Dedifferentiated amniotic fluid mesenchymal stem cell (primary cell): ENCODE measurements at regions not wholly inside any gene's neighbourhood (a gene's known extent, or its start where the extent isn't known, plus 50 kb on each side); places are given as distances from the start of the nearest gene placed in this dataset.
"Not testable (repeated sequence)": the region's sequence is repeated elsewhere in the genome, so short reads cannot be mapped to it uniquely, and the experiment has no call there.

Experiments used
- DNase-seq: peaks from one replicate; pipeline ENCODE4 v3.0.0-alpha.2; 2016; ENCODE audit errors: extremely low spot score

DNA sequence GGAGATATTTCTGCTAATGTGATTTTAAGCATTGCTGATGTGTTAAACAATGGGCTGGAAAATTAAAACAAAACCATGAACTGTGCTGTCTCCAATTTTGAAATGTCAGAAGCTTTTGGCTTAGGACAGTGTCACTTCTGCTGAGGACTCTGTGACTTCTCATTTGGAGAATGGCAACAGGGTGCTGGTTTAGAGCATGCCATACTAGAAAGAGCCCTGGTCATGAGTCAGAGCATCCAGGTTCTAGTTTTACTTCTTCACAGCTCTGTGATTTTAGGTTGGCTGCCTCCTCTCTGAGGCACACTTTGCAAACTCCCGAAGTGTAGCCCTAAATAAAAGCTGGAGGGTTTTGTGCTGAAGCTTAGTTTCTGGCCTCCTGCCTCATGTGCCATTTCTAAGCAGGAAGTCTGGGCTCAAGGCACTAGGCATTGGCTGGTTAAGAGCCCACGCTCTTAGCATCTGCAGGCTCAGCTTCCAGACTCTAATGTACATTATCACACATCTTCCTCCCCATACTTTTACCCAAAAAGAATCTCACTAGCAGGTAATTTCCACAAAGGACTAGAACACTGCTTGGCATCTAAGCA lies 193.8 kb downstream of the CNTN3 start:
- DNase-seq = no peak

- DNase-seq = no peak
These were observed 198.7 kb downstream of the CNTN3 start for GRCh38 chr3:74415731-74416130.

DNA sequence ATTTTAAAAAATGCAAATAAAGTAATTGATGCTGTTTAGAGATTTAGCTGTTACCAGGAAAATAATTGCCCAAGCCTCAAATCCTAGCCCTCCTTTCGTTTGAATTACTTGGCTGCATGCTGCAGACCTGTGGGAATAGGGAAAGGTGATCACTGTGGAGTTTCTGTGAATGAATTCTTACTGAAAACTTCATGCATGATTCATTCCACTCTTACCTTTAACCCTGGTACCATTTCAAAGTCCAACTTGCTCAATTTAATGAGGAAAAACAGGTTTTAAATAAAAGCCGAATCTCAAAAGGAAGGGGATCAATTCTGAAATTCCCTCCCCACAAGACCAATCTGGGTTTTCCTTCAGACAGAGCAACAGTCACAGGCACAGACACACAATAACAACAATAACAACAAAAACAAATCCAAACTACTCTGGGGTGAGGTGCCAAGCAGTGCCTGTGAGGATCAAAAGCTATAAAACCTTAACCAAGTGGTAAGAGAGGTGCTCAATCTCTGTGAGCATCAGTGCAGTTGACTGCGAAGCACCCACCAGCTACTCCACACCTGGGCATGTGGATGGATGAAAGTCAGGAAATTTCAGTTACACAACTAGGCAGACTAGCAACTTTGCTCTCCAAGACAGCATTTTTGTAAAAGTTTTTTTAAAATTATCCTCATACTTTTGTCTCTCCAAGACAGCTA lies 200.8 kb downstream of the CNTN3 start:
- no peak for DNase-seq

DNA sequence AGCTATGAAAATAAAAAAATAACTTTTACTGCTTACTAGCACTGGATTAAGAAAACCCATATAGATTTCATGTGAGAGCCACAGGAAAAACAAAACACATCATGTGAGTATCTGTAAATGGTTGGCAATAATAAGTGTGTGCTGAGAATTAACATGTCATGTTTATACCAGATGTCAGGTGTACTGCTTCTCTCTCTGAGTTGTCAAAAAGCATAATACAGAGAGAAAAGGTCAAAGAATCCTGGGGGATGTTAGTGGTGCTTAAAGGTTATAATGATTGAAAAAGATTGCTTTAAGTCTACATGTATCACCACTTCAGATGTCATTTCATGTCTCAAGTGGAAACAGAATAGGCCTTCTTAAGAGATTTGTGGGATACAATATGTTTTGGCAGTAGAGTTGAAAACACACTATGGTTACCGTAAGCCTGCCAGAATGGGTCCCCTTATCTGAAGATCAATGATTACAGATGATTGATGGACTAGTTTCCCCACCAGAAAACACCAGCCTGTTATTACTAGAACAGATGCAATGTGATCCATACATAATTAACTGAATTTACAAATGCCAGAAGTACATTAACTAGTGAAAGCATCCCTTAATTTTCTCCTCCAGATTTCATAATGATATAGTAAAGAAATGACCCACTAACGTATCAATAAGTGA lies 204.1 kb downstream of the CNTN3 start:
- no peak for DNase-seq

- DNase-seq = no peak
These were observed 205.4 kb downstream of the CNTN3 start for GRCh38 chr3:74409066-74409465.

- no peak for DNase-seq
These were observed 211.2 kb downstream of the CNTN3 start for GRCh38 chr3:74403307-74403706.

DNA sequence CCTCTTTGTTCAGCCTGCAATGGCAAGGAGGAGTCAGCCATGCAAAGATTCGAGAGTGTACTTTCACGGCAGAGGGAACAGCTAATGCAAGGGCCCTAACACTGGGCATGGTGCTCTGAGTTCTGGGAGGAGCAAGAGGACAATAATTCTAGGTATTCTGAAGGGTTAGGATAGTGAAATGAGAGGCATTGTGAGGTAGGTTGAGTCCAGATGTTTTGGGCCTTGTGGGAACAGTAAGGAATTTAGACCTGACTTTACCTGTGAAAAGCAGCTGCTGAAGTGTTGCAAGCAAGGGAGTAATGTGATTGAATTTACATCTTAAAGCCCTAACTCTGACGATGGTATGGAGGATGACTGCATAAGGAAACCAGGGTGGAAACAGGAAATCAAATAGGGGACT lies 211.6 kb downstream of the CNTN3 start:
- no peak for DNase-seq

DNA sequence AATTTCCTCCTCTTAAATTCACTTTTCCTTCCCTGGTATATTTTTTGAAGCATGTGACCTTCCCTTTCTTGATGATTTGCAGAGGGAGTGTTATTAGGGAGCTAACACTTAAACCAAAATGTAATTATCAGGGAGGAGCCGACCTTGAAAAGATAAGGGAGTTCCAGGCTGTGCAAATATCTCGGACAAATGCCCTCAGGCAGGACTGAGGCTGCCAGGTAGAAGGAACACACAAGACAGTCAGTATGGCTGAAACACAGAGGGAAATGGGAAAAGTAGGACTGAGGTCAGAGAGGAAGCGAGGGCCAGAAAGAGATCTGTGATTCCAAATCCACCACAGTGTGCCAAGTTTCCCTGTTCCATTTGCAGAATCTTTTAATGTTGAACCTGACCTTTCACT lies 221.0 kb downstream of the CNTN3 start:
- DNase-seq = no peak

DNA sequence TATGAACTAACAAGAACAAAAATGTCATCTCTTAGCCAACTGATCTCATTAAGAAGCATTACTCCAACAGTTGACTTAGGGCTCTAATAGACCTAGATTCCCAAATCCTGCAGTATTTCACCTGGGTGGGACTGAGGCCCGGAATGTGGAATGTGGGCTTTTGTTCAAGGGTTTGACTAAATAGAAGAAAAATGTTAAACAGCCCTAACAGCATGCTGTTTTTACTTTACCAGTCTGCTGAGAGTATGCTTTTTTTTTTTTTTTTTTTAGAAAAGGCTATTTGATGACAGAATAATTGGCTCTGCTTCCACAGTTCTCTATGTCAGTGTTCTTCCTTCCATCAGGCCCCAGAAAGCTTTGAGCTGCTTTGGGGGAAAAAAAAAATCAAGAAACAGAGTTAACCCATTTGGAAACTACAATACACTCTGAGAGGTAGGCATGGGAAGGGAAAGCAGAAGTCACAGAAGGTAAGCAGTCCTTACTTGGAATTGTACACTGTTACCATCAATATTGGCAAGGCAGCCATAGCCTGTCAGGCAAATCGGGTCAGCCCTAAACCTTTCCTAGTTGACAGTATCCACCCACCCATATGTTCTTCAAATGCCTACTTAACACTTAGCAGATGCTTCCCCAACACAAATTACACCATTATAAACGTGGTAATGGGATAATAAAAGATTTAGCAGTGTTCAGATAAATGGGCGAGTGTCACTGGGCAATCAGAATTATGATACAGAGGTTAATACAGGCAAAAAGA lies 224.2 kb downstream of the CNTN3 start:
- no peak for DNase-seq

DNA sequence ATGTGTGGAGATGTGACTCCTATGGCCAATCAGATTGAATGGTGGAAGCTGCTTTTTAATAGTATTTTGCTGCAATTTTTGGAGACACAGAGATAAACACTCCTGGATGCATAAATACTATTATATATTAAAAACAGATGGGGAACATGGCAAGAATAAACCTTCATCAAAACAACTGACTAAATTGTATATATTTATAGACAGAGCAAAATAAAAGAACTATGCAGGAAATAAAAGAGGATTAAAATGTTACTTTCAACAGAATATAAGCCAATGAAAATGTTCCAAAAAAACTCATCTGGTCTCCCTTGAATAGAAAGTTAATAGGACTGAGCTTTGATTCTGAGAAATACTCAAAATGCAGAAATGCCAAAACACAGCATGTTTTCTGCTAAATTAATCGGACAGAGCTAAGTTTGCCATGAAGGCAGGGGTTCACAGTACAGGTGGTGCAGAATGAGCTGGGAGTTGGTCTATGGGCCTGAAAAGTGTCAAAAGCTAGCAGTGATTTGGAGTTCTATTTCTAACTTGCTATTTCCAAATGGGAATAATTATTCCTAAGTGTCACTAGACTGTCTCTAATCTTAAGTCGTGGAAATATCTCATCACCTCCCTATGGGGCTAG lies 227.2 kb downstream of the CNTN3 start:
- DNase-seq = no peak

DNA sequence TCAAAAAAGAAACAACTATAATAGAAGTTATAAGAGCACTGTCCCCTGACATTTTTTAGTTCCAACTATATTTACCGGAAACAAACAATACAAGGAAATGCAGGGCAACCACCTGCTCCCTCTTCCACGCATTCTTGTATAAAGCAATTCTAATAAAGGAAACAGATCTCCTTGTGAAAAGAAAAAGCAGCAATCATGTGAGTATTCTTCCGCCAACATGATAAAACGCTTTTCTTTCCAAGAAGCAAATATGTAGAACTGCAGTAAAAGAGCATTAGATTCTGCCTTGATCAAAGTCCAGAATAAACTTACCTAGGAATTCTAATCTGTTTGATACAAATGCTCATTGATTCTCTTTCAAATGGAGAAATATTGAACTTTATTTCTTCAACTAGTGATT lies 230.3 kb downstream of the CNTN3 start:
- no peak for DNase-seq

DNA sequence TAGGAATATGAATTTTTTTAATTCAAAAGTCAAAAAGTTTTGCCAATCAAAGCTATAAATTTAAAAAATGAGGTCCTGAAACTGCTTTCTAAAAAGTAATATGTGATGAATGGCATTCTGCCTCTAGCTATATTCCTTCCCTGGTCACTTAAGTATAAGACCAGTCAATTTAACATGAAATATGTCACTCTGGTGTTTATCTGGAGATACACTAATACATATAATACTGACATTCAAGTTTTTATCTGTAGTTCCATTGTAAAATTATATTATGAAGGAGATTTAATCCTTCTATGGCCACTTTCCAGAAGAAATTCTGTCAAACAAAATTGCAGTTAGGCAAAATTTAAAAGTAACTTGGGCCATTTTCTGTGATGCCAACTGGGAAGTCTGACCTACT lies 236.8 kb downstream of the CNTN3 start:
- DNase-seq = no peak

DNA sequence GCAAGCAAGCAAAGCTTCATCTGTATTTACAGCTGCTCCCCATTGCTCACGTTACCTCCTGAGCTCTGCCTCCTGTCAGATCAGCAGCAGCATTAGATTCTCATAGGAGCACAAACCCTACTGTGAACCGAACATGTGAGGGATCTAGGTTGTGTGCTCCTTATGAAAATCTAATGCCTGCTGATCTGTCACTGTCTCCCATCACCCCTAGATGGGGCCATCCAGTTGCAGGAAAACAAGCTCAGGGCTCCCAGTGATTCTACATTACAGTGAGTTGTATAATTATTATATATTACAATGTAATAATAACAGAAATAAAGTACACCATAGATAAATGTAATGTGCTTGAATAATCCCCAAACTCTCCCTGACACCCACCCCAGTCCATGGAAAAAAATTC lies 238.1 kb downstream of the CNTN3 start:
- DNase-seq = not testable (repeated sequence)

DNA sequence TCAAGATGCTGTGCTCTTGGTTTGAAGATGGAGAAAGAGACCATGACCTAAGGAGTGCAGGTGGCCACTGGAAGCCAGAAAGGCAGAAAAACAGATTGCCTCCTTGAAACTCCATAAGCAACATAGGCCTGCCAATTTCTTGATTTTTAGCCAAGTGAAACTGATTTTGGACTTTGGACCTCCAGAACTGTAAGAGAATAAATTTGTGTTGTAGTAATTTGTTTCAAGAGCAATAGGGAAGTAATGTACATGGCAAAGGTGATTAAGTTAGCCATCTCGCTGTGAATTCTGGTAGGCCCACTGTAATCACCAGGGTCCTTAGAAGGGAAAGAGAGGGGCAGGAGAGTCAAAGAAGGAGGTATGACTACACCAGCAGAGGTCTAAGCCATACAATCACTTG lies 238.8 kb downstream of the CNTN3 start:
- no peak for DNase-seq

DNA sequence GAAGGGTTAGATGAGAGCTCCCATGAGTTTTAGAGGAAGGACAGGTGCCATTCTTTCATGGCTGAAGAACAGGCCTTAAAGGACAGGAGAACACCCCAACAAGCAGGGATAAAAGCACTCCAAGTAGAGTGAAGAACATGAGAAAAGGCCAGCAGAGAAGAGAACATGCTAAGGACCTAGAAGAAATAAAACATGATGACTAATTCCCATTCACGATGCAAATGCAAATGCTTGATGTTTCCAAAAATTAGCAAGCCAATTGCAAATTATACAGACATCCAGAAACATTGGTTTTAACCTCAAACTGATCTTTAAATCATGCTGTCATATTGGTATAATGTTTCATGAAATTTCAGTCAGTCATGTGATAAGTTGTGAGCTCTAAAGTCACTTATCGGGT lies 241.7 kb downstream of the CNTN3 start:
- DNase-seq = no peak

GRCh38 chr3:74370342-74370741 lies 244.1 kb downstream of the CNTN3 start:
- DNase-seq = no peak

- DNase-seq = no peak
These were observed 248.1 kb downstream of the CNTN3 start for GRCh38 chr3:74366331-74366730.

GRCh38 chr3:74363346-74363745 lies 251.1 kb downstream of the CNTN3 start:
- no peak for DNase-seq

GRCh38 chr3:74360406-74360805 lies 254.1 kb downstream of the CNTN3 start:
- DNase-seq = no peak

DNA sequence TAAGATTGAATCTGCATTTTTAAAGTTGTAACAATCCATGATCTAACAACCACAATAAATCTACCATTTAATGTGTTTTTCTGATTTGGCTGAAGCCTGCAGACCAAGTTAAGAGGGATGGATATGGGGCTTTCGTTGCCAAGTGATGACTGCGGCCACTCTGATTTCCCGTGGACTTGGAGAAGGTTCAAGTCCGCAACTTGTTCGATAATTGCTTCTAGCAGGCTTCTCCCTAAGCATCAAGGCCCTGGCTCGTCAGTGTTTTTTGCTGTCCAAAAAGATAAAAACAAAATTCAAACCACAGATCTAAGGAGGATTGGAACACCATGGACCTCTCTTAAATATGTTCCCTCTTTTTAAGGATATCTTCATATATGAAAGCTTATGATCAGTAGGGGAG lies 256.6 kb downstream of the CNTN3 start:
- no peak for DNase-seq

- DNase-seq = no peak
These were observed 261.4 kb downstream of the CNTN3 start for GRCh38 chr3:74353039-74353438.

GRCh38 chr3:74352166-74352565 lies 262.3 kb downstream of the CNTN3 start:
- no peak for DNase-seq
